ENCODE measurements at regions not wholly inside any gene's neighbourhood (a gene's known extent, or its start where the extent isn't known, plus 50 kb on each side); places are given as distances from the start of the nearest gene placed in this dataset.

GRCh38 chr9:16217943-16218701 is 652.3 kb downstream of the BNC2 start:
- Mint-ChIP-seq H3K27ac (no peak overlapping the region), H3K9me3 (no peaks in the 10 kb centered on the region), H3K4me3 (no peak overlapping the region), H3K36me3 (ENCODE audit: low read depth) (no peaks in the 10 kb centered on the region), H3K27me3 (ENCODE audit: insufficient read depth) (no peaks in the 10 kb centered on the region), H3K4me1 (peaks cover 6% of the 10 kb centered on the region)
- no peak overlapping the region for H3K9ac ChIP-seq (ENCODE audit: extremely low read depth, low read length, poor library complexity, severe bottlenecking)
- H3K4me3 ChIP-seq (ENCODE audit: low read length), result no peak overlapping the region
- no peak for DNase-seq
- no peak overlapping the region for H3K27ac ChIP-seq (ENCODE audit: low read depth, low read length)
- no peak for TF ChIP-seq CTCF (conservative IDR thresholded peaks at IDR 0.05)
- no peaks in the 10 kb centered on the region for H3K27me3 ChIP-seq (ENCODE audit: control insufficient read depth, insufficient read depth, low read length, poor library complexity, severe bottlenecking)
- no peaks in the 10 kb centered on the region for H3K36me3 ChIP-seq (ENCODE audit: control insufficient read depth, insufficient read depth, low read length)
- 91 to 92% methylated on average over 10 to 22 of the region's 22 CpGs for WGBS, 2 experiments (ENCODE audit: insufficient coverage in 1 of 2, insufficient read length in 1 of 2)
- H3K4me1 ChIP-seq (ENCODE audit: control insufficient read depth, insufficient read depth, low read length), result no peaks in the 10 kb centered on the region
- no peaks in the 10 kb centered on the region for H3K9me3 ChIP-seq (ENCODE audit: control insufficient read depth, low read length)

GRCh38 chr9:16221366-16221765 is 649.1 kb downstream of the BNC2 start:
- Mint-ChIP-seq H3K36me3 (ENCODE audit: low read depth) (no peaks in the 10 kb centered on the region), H3K4me1 (peaks cover 5% of the 10 kb centered on the region), H3K9me3 (no peaks in the 10 kb centered on the region), H3K27me3 (ENCODE audit: insufficient read depth) (peaks cover 2% of the 10 kb centered on the region), H3K4me3 (no peak overlapping the region), H3K27ac (no peak overlapping the region)
- no peaks in the 10 kb centered on the region for H3K36me3 ChIP-seq (ENCODE audit: control insufficient read depth, insufficient read depth, low read length)
- H3K4me3 ChIP-seq (ENCODE audit: low read length), result no peak overlapping the region
- no peak for DNase-seq
- 83 to 84% methylated on average over 6 of the region's 6 CpGs for WGBS, 2 experiments (ENCODE audit: insufficient coverage in 1 of 2, insufficient read length in 1 of 2)
- no peak for TF ChIP-seq CTCF (conservative IDR thresholded peaks at IDR 0.05)
- H3K27me3 ChIP-seq (ENCODE audit: control insufficient read depth, insufficient read depth, low read length, poor library complexity, severe bottlenecking), result no peaks in the 10 kb centered on the region
- H3K9ac ChIP-seq (ENCODE audit: extremely low read depth, low read length, poor library complexity, severe bottlenecking), result no peak overlapping the region
- H3K27ac ChIP-seq (ENCODE audit: low read depth, low read length), result no peak overlapping the region
- no peaks in the 10 kb centered on the region for H3K9me3 ChIP-seq (ENCODE audit: control insufficient read depth, low read length)
- H3K4me1 ChIP-seq (ENCODE audit: control insufficient read depth, insufficient read depth, low read length), result no peaks in the 10 kb centered on the region

GRCh38 chr9:16221822-16222547 is 648.5 kb downstream of the BNC2 start:
- H3K27me3 ChIP-seq (ENCODE audit: control insufficient read depth, insufficient read depth, low read length, poor library complexity, severe bottlenecking), result no peaks in the 10 kb centered on the region
- TF ChIP-seq CTCF (conservative IDR thresholded peaks at IDR 0.05), result no peak
- WGBS, 2 experiments (ENCODE audit: insufficient coverage in 1 of 2, insufficient read length in 1 of 2), result 75% methylated on average over 1 to 3 of the region's 3 CpGs
- no peaks in the 10 kb centered on the region for H3K4me1 ChIP-seq (ENCODE audit: control insufficient read depth, insufficient read depth, low read length)
- no peaks in the 10 kb centered on the region for H3K9me3 Mint-ChIP-seq
- H3K4me1 Mint-ChIP-seq, result peaks cover 5% of the 10 kb centered on the region
- H3K27ac Mint-ChIP-seq, result no peak overlapping the region
- H3K27me3 Mint-ChIP-seq (ENCODE audit: insufficient read depth), result peaks cover 2% of the 10 kb centered on the region
- no peaks in the 10 kb centered on the region for H3K9me3 ChIP-seq (ENCODE audit: control insufficient read depth, low read length)
- no peak overlapping the region for H3K4me3 ChIP-seq (ENCODE audit: low read length)
- no peaks in the 10 kb centered on the region for H3K36me3 ChIP-seq (ENCODE audit: control insufficient read depth, insufficient read depth, low read length)
- no peak overlapping the region for H3K9ac ChIP-seq (ENCODE audit: extremely low read depth, low read length, poor library complexity, severe bottlenecking)
- H3K4me3 Mint-ChIP-seq, result no peak overlapping the region
- DNase-seq, result no peak
- H3K36me3 Mint-ChIP-seq (ENCODE audit: low read depth), result no peaks in the 10 kb centered on the region
- no peak overlapping the region for H3K27ac ChIP-seq (ENCODE audit: low read depth, low read length)
